GM19467 (cell line): ENCODE measurements at regions not wholly inside any gene's neighbourhood (a gene's known extent, or its start where the extent isn't known, plus 50 kb on each side); places are given as distances from the start of the nearest gene placed in this dataset.

ENCODE experiments used
- ATAC-seq: cut with Tn5 transposase; IDR thresholded peaks from one replicate; pipeline ENCODE4 v1.9.1; 2021; ENCODE audit warnings: mild to moderate bottlenecking, moderate library complexity; ENCODE audit not compliant: unreplicated experiment

DNA sequence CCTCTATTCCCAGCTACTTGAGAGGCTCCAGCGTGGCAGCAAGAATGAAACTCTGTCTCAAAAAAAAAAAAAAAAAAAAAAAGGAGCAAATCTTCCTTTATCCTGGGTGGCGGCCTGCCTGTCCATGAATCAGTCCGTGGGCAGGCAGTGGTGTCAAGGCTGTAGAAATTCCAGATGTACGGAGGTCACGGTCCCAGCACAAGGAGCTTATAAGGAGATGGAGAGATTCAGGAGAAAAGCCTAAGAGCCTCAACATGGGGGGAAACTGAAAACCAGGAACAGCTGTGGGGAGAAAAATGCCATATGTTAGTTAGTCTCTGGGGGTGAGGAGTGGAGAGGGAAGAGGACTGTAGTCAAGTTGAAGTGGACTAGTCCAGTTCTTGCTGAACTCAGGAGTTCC is 130.5 kb upstream of the CRY1 start:
- ATAC-seq: no peak

DNA sequence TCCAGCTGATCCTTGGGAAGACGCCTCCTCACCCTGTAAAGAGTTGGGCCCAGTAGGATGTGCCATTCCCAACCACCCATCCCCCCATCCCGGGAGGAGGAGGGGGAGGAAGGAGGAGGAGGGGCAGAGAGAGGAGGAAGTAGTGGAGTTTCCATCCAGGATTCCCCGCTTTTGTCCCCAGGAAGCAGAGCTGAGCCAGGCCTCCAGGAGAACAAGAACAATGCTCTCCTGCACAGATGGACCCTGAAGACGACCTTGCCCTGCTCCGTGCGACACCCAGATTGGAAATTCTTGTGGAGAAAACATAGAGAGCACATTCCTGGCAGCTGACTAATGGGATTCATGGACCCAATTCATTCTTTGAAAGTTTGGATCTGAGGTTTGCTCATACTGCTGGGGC is 132.3 kb upstream of the CRY1 start:
- no peak for ATAC-seq

DNA sequence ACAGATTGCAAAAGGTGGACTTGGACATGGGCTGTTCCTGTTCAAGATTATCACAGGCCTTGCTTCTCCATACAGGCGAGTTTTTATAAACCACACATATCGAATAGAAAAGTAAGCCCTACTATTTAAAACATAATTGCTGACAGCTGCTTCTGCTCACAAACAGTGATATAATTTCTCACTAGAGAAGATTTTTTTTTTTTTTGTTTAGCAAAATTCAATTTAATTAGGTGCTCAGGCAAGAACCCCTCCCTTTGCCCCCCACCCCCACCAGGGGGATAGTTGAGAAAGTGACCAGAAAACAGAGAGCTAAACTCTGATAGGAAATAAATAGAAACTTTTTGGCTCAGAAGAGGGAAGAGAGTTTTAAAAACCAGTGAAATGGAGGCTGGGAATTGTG is 132.8 kb upstream of the CRY1 start:
- ATAC-seq: no peak

DNA sequence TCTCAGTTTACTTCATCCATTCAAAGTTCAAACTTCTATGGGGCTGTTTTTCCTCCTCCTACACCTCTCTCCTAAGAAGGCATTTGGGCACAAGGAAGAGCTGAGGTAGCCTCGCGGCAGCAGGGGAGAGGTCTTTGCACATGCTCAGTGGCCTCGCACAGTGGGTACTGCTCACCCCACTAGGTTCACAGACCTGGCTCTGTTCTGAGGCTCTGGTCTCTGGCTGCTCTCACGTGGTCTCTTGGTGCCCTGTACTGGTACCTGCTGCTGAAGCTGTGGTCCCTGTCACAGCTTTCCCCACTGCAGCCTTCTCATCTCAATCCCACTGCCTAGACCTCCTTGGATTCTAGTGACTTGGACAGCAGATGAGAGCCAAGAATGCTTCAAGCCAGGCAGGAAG is 134.7 kb upstream of the CRY1 start:
- no peak for ATAC-seq

DNA sequence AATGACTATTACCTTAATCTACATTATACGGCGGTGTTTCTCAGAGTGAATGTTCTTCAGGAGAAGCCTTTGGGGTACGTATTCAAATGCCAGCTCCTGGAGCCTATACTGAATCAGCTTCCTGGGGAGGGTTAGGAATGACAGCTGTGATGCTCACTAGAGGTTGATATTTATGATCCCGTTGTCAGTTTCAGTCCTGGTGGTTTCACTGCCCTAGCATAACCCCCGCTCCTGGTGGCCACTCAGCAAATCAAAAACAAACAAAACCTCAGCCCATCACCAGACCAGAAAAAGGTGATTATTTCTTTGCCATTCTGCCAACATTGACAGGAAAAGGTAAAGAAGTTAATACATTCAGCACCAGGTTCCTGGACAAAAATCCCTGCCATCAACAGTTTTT is 136.5 kb upstream of the CRY1 start:
- no peak for ATAC-seq

DNA sequence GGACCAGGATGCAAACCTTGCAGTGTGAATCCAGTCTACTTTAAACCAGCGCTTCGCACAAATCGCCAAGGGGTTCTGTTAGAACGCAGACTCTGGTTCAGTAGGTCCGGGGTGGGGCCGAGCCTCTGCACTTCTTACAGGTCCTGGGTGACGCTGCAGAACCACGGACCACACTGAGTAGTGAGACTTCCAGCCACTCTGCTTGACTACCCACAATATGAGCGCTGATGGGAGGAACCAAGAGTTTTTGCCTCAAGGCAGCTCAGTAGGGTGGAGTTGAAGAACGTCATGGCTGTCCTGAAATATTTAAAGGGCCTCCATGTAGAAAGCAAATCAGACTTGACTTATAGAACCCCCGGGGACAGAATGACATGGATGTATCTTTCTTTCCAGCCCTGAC is 138.0 kb upstream of the CRY1 start:
- ATAC-seq: no peak

DNA sequence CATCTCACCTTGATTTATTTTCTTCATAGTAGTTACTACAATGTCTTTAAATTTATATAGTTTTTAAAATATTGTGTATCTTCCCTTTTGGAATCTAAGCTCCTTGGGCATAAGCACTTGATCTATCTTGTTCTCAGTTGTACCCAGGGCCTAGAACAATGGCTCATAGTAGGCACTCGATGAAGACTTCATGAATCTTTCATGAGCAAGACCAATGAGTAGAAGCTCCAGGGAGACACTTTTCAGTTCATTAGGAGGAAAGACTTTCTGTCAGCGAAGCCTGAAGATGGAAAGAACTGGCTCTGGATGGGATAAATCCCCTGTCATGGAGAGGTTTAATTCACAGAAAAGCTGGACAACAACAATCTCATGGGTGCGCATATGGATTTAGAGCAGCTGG is 140.2 kb upstream of the CRY1 start:
- no peak for ATAC-seq

DNA sequence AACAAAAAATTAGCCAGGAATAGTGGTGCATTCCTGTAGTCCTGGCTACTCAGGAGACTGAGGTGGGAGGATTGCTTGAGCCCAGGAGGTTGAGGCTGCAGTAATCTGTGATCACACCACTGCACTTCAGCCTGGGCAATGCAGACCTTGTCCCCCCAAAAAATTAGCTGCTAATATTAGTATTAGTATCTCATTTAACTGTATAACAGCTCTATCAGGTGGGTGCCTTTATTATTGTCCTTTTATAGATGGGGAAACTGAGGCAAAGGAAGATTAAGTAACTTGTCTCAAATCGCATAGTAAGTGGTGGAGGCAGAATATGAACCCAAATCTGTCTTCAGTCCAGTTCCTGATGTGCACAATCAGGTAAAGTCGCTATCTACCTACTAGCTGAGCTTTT is 142.3 kb upstream of the CRY1 start:
- ATAC-seq: no peak

DNA sequence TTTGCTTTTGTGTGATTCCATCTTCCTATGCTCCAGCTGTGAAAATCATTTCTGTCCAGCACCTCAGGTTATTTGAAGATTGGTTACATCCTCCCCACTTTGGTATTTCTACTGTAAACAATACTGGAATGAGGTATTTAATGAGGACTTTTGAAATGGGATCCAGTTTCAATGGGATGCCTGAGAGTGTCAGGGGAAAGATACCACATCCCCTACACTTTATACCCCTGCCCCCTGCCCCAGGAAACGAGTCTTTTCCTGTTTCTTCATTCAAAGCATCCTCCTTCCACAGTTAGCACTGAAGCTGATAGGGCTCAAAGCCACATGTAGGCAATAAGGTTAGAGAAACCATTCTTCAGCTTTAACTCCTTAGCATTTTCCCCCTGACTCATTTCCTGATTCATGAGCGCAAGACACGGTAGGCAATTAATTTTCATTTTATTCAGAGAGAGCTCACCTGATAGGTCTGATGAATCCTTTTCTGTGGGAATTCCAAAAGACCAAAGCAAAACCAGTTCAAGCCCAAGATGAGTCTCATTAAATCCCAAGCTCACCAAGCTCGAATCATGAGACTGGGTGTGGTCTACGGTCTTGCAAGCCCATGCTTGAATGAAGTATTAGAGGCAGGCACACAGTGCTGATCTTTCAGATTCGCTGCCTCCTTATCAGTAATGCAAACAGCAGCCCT is 143.6 kb upstream of the CRY1 start:
- no peak for ATAC-seq

DNA sequence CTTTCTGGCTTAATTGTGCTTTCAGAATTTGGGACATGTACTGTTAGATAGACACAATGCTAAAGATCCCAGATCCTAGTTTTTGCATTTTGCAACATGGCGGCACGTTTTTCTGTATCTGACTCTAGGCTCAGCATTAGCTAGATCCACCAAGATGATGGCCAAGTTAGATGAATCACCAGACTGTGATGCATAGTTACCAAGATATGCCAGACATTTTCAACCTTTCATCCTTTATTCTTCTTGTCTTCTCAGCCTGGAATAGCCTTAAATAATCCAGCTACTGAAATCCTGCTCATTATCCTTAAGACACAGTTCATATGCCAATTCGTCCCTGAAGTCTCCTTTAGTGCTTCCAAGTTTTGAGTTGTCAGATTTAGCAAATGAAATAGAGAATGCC is 144.9 kb upstream of the CRY1 start:
- no peak for ATAC-seq

DNA sequence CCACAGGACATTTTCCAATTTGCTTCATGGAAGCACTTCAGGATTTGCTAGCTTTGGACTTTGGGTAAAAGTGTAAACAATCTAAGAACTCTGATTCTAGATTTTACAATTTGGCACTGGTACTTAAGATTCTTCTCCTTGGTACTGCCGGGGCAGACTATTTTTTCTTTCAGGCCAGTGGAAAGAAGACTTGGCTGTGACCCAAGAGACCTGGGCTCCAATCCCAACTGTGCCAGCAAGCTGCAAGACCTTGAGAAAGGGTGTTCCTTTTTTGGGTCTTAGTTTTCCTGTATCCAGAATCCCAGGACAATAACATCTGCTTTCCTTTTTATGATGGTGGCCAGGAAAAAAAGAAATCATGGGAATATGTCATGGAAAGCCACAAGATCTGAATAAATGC is 148.1 kb upstream of the CRY1 start:
- no peak for ATAC-seq

DNA sequence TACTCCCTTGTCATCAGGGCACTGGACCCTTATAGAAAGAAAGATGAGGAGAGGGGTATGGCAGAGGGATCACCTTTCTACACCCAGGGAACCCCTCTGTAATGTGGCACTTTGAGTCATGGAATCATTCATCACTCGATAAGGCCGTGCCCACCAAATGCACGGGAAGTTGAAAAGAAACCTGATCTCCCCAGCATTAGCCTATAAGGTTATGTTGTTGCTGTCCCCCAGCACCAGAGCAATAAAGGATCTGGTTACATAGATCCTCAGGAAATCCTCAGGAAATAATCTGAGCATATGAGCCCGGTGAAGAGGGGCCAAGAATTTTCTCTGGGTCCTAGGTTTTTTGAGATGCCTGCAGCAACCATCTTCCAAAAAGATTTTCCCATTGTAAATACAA is 148.8 kb upstream of the CRY1 start:
- ATAC-seq: no peak

DNA sequence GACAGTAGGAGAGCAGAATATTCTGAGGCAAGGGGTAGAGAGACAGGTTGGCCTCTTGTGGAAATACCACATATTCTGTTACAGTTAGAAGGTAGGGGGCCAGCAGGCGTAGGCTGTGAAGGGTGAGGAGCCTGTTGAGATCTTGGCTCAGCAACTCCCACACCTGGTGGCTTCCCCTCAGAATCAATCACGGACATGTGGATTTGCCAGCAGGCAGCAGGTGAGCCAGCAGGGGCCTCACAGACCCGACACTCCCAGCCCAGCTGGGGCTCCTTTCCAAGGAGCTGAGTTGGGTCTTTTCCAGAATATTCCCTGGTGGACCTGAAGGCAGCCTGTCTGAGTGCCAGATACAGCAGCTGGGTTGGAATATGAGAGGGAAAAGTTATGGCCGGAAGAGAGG is 150.0 kb upstream of the CRY1 start:
- no peak for ATAC-seq

DNA sequence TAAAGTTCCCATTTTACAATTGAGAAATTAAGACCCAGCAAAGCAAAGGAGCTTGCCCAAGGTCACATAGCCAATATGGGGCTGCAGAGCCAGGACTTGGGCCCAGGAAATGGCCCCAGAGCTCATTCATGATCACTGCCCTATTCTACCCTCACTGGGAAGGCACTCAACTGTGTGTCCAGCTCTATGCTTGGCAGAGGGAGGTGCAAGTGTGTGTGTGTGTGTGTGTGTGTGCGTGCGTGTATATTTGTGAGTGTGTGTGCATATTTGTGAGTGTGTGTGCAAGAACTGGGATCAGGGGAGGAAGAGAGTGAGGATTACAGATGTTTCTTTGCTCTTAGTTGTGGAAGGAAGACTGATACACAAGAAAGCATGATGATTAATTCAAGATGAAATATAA is 151.2 kb upstream of the CRY1 start:
- no peak for ATAC-seq

DNA sequence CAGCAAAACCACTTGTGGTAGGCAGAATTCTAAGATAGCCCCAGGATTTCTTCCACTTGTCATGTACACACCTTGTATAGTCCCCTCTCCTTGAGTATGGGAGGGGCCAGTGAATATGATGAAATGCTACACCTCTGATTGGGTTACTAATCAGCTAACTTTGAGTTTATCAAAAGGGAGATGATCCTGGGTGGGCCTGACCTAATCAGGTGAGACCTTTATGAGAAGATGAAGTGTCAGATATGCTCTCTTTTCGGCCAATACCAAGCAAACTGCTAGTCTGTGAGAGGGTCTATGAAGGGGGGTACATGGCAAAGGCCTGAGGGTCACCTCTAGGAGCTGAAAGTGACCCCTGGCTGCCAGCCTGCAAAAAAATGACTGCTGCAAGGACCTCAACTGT is 154.3 kb upstream of the CRY1 start:
- ATAC-seq: no peak

DNA sequence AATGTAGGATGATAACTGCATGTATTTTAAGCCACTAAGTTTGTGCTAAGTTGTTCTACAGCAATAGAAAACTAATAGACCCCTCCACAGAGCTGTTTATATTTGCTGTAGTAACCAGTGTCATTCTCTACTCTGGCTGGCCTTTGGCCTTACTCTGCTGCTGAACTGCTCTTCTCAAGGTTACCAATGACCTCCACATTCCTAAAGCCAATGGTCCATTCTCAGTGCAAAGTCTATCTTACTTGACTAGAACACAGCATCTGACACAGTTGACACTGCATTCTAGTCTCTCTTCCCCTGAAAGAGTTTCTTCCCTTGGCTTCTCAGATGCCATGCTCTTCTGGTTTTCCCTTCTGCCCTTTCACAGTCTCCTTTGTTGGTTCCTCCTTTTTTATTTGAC is 154.8 kb upstream of the CRY1 start:
- ATAC-seq: no peak

DNA sequence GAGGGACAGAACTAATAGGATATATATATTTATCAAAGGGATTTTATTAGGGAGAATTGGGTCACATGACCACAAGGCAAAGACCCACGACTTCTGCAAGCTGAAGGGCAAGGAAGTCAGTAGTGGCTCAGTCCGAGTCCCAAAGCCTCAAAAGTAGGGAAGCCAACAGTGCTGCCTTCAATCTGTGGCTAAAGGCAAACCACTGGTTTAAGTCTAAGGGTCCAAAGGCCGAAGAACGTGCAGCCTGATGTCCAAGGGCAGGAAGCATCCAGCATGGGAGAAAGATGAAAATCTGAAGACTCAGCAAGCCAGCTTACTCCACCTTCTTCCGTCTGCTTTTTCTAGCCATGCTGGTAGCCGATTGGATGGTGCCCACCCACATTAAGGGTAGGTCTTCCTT is 157.9 kb upstream of the CRY1 start:
- ATAC-seq: no peak

DNA sequence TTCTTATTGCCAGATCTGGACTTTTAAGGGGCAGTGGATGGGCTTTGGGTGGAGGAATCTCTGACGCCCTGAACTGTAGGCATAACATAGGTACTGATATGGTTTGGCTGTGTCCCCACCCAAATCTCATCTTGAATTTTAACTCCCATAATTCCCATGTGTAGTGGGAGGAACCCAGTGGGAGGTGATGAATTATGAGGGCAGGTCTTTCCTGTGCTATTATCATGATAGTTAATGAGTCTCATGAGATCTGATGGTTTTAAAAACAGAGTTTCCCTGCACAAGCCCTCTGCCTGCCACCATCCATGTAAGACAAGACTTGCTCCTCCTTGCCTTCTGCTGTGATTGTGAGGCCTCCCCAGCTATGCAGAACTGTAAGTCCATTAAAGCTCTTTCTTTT is 160.0 kb upstream of the CRY1 start:
- ATAC-seq: no peak

DNA sequence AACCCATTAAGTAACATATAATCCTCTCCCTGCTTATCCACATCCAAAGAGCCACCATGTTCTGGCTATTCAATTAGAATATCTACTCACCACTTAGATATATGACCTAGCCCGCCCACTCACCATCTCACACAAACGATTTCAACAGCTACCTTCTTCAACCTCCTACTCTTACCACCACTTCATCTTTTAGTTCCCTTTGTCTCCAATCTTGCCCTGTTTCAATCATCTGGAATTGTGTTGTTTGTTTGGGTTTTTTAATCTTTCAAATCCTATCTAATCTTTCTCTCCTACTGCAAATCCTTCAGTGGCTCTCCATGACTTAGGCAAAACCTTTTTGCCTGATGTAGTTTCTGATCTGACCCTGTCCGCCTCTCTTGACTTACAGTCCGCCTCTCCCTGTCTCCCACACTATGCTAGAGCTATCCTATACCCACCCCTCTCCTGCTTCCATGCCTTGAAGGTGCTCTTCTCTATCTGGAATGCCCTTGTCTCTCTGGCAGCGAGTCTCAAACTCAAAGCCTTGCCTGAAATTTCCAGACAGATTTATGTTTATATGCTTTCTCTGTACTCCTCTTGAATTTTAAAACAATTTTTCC is 161.0 kb upstream of the CRY1 start:
- ATAC-seq: no peak

DNA sequence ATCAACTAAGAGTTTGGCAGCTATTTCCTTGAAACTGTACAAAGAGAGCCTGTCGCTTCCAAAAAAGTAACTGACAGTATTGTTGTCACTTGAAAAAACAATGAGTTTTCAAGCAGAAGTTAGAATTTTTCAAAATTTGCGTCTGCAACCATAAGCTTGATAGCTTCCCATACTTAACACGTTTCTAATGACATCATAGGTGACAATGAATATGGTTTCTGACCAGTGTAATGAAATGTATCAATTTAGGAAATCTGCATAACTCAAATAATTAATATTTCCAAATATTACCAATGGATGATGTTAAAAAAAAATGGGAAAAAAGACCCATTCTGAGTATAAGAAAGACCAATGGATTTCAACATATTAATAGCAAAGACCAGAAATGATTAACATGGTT is 165.4 kb upstream of the CRY1 start:
- ATAC-seq: no peak

DNA sequence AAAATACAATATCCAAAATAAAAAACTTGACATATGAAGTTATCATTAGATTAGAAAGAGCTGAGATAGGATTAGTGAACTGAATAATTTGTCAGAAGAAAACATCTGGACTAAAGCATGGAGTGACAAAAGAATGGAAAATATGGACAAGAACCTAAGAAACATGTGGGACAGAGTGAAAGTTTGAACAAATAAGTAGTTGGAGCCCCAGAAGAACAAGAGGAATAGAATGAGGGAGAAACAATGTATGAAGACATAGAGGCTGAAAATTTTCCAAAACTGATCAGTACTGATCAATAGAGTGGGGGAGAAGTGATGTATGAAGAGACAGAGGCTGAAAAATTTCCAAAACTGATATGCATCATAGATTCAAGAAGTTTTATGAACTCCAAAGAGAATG is 170.6 kb upstream of the CRY1 start:
- ATAC-seq: no peak

DNA sequence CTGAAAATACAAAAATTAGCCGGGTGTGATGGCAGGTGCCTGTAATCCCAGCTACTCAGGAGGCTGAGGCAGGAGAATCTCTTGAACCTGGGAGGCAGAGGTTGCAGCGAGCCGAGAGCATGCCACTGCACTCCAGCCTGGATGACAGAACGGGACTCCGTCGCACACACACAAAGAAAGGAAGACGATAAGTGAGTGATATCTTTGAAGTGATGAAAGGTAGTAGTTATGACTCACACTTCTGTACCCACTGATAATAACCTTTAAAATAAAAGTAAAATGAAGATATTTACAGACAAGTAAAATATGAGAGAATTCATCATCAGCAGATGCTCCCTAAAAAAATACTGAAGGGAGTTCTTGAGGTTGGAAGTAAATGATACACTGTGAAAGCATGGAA is 171.3 kb upstream of the CRY1 start:
- ATAC-seq: no peak

DNA sequence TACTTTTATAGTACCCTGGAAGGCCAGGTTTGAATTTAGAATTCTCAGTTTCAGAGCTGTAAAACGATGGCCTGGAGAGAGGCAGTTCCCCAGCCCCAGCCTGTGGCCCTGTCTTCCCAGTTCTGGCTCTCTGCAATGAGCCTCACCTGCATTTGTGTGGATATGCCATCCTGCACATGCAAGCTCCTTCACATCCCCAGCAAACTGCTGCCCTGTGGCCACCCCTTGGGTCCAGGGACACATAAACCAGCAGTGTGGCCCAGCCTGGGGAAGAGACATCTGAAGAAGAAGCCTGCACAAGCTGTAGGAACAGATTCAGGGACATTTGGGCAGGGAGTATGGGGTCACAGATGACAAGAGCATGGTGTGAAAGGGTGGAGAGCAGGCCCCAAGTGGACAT is 174.3 kb upstream of the CRY1 start:
- no peak for ATAC-seq
